C4-2B (cell line): ENCODE measurements at regions not wholly inside any gene's neighbourhood (a gene's known extent, or its start where the extent isn't known, plus 50 kb on each side); places are given as distances from the start of the nearest gene placed in this dataset.

Source experiments
- ZFX ChIP-seq: fragments of 450-650 bp; IDR thresholded peaks from 2 replicates; pipeline ENCODE4 v1.6.1; 2017
- TF ChIP-seq, protein P1 (sequence below): fragments of 450-650 bp; conservative IDR thresholded peaks from 2 replicates; pipeline ENCODE4 v1.5.1; 2017; ENCODE audit warnings: mild to moderate bottlenecking

DNA sequence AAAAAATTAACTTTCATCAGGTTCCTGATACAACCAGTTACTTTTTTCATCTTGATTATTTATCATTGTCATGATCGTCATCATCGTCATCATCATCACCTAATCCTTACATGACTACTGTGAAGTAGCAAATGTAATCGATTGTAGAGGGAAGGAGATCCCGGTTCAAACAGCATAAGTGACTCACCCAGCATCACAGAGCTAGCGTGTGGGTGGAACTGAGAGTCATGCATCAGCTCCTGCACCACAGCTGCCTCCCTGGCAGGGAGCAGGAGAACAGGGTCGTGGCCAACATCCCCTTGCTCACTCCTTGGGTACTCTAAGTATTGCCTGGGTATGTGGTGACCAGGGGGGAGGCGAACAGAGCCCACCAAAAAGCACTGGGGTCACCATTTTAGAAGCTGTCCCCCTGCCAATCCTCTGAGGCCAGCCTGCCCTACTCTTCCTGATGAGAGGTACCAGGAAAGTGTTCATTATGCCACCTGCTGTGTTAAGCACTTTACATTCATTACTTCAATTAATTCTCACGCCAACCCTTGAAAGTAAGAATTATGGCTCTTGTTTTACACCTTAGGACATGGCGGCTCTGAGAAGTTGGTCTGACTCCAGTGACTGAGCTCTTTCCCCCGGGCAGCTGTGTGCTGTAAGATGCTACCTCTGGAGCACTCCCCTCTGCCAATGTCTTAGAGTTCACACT is 425.2 kb downstream of the CD83 start:
- TF ChIP-seq, protein P1, sequence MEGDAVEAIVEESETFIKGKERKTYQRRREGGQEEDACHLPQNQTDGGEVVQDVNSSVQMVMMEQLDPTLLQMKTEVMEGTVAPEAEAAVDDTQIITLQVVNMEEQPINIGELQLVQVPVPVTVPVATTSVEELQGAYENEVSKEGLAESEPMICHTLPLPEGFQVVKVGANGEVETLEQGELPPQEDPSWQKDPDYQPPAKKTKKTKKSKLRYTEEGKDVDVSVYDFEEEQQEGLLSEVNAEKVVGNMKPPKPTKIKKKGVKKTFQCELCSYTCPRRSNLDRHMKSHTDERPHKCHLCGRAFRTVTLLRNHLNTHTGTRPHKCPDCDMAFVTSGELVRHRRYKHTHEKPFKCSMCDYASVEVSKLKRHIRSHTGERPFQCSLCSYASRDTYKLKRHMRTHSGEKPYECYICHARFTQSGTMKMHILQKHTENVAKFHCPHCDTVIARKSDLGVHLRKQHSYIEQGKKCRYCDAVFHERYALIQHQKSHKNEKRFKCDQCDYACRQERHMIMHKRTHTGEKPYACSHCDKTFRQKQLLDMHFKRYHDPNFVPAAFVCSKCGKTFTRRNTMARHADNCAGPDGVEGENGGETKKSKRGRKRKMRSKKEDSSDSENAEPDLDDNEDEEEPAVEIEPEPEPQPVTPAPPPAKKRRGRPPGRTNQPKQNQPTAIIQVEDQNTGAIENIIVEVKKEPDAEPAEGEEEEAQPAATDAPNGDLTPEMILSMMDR = no peak
- no peak for TF ChIP-seq ZFX
